Fibroblast of pulmonary artery (primary cell): ENCODE measurements at regions not wholly inside any gene's neighbourhood (a gene's known extent, or its start where the extent isn't known, plus 50 kb on each side); places are given as distances from the start of the nearest gene placed in this dataset.

ENCODE experiments used
- DNase-seq: peaks from one replicate; pipeline ENCODE4 v3.0.0-alpha.2; 2010; ENCODE audit warnings: low read depth
- H3K4me3 ChIP-seq: replicated peaks from 2 replicates; pipeline ENCODE4 v1.5.1; 2011; ENCODE audit warnings: low read depth, mild to moderate bottlenecking, control low read depth, low read length, moderate library complexity
- CTCF ChIP-seq: IDR thresholded peaks from 2 replicates; pipeline ENCODE4 v1.5.1; 2011; ENCODE audit warnings: mild to moderate bottlenecking, control low read depth, low read length, inconsistent platforms; ENCODE audit errors: missing control alignments

DNA sequence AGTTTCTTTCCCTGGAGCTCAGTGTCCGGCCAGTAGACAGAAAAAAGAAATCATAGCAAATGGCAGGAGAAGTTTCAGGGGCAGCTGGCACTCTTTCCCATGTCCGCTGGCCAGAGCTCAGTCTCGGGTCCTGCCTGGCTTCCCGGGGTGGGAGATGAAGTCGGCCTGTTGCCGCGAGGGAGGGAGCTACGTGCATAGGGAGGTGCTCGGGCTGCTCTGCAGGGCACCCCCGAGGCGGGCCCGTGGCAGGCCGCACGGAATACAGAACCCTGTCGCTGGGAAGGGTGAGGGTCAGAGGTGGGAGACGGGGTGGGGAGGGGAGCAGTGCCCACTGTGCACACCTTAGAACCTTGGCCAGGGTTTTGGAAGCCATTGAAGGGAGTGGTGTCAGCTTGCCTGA lies 78.3 kb upstream of the FOXF1 start:
- TF ChIP-seq CTCF, result no peak
- no peak for DNase-seq
- no peak overlapping the region for H3K4me3 ChIP-seq

GRCh38 chr16:86432691-86433090 lies 77.6 kb upstream of the FOXF1 start:
- DNase-seq, result no peak
- no peak overlapping the region for H3K4me3 ChIP-seq
- no peak for TF ChIP-seq CTCF

- H3K4me3 ChIP-seq, result no peak overlapping the region
- TF ChIP-seq CTCF, result no peak
- DNase-seq, result no peak
These were observed 73.7 kb upstream of the FOXF1 start for GRCh38 chr16:86436466-86437185.

GRCh38 chr16:86437348-86437747 lies 73.0 kb upstream of the FOXF1 start:
- no peak for TF ChIP-seq CTCF
- no peak overlapping the region for H3K4me3 ChIP-seq
- DNase-seq, result no peak

GRCh38 chr16:86442703-86443102 lies 67.6 kb upstream of the FOXF1 start:
- no peak for TF ChIP-seq CTCF
- no peak overlapping the region for H3K4me3 ChIP-seq
- DNase-seq, result no peak

- H3K4me3 ChIP-seq, result no peak overlapping the region
- DNase-seq, result no peak
- TF ChIP-seq CTCF, result no peak
These were observed 66.7 kb upstream of the FOXF1 start for GRCh38 chr16:86443508-86444147.

- no peak for DNase-seq
- TF ChIP-seq CTCF, result no peak
These were observed 66.1 kb upstream of the FOXF1 start for GRCh38 chr16:86444261-86444660.

More at GRCh38 chr16:86444261-86444660, 66.1 kb upstream of the FOXF1 start:
- H3K4me3 ChIP-seq, result no peak overlapping the region
